ENCODE measurements at regions not wholly inside any gene's neighbourhood (a gene's known extent, or its start where the extent isn't known, plus 50 kb on each side); places are given as distances from the start of the nearest gene placed in this dataset.

DNA sequence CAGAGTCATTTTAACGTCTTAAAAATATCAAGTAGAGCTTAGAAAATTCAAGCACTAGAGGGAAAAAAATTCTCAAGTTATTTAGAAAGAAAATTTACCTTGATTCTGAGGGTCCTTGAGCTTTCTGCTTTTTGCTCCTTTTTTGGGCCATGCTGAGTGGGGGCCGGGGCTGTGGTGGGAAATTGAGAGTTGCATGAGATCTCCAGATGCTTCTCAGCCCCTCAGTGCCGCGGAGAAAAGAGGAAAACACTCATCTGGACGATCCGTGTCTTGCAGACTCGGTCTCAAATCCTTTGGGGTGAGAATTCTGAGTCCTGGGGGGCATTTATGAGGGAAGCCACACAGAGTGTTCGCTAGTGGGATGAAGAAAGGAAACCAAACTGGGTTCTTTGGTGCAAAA is 700.8 kb downstream of the TBC1D22A start:
- TF ChIP-seq, protein P1, sequence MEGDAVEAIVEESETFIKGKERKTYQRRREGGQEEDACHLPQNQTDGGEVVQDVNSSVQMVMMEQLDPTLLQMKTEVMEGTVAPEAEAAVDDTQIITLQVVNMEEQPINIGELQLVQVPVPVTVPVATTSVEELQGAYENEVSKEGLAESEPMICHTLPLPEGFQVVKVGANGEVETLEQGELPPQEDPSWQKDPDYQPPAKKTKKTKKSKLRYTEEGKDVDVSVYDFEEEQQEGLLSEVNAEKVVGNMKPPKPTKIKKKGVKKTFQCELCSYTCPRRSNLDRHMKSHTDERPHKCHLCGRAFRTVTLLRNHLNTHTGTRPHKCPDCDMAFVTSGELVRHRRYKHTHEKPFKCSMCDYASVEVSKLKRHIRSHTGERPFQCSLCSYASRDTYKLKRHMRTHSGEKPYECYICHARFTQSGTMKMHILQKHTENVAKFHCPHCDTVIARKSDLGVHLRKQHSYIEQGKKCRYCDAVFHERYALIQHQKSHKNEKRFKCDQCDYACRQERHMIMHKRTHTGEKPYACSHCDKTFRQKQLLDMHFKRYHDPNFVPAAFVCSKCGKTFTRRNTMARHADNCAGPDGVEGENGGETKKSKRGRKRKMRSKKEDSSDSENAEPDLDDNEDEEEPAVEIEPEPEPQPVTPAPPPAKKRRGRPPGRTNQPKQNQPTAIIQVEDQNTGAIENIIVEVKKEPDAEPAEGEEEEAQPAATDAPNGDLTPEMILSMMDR (IDR thresholded peaks at IDR 0.05), result no peak
- TF ChIP-seq ZFX (IDR thresholded peaks at IDR 0.05; ENCODE audit: borderline replicate concordance), result no peak
